ENCODE measurements at regions not wholly inside any gene's neighbourhood (a gene's known extent, or its start where the extent isn't known, plus 50 kb on each side); places are given as distances from the start of the nearest gene placed in this dataset.

GRCh38 chrX:87236830-87237440, 280.7 kb upstream of the KLHL4 start:
- H3K4me1 ChIP-seq (ENCODE audit: insufficient read depth) = no peaks in the 10 kb centered on the region
- no peaks in the 10 kb centered on the region for H3K27me3 ChIP-seq (replicated peaks; ENCODE audit: insufficient read depth)
- TF ChIP-seq EZH2 (IDR thresholded peaks at IDR 0.05; ENCODE audit: insufficient read depth, poor library complexity, severe bottlenecking) = no peak
- no peak for TF ChIP-seq EZH2phosphoT487 (IDR thresholded peaks at IDR 0.05; ENCODE audit: insufficient read depth, low read depth)
- H3K9me2 ChIP-seq (ENCODE audit: insufficient read depth) = no peaks in the 10 kb centered on the region
- no peak overlapping the region for H3K4me2 ChIP-seq (ENCODE audit: unreplicated experiment)
- H3K9me3 ChIP-seq (ENCODE audit: low read depth) = no peaks in the 10 kb centered on the region
- H3K36me3 ChIP-seq (ENCODE audit: low read depth) = no peaks in the 10 kb centered on the region
- H3K4me3 ChIP-seq = no peak overlapping the region
- no peak overlapping the region for H2AFZ ChIP-seq
- H3K9ac ChIP-seq = no peak overlapping the region
- in situ Hi-C loops (cut with MboI) = no loop called here
- 6 to 8% methylated on average over 2 of the region's 2 CpGs for WGBS, 2 experiments (ENCODE audit: low coverage in 1 of 2, low lambda C conversion rate in 2 of 2, missing lambda C conversion rate in 2 of 2)
- no peak overlapping the region for H3K27ac ChIP-seq
- H4K20me1 ChIP-seq (ENCODE audit: insufficient read depth) = no peaks in the 10 kb centered on the region
- no peak for DNase-seq
- H3K79me2 ChIP-seq (ENCODE audit: insufficient read depth) = no peaks in the 10 kb centered on the region
- no peaks in the 10 kb centered on the region for H3F3A ChIP-seq (ENCODE audit: insufficient read depth)

- DNase-seq = no peak
- Histone ChIP-seq H3K4me2 (ENCODE audit: unreplicated experiment) (no peak overlapping the region), H3K79me2 (ENCODE audit: insufficient read depth) (no peaks in the 10 kb centered on the region), H3K27me3 (replicated peaks; ENCODE audit: insufficient read depth) (no peaks in the 10 kb centered on the region), H3K9ac (no peak overlapping the region), H3K4me3 (no peak overlapping the region), H3K9me3 (ENCODE audit: low read depth) (no peaks in the 10 kb centered on the region), H3K9me2 (ENCODE audit: insufficient read depth) (no peaks in the 10 kb centered on the region), H3F3A (ENCODE audit: insufficient read depth) (no peaks in the 10 kb centered on the region), H4K20me1 (ENCODE audit: insufficient read depth) (no peaks in the 10 kb centered on the region), H3K36me3 (ENCODE audit: low read depth) (no peaks in the 10 kb centered on the region), H3K27ac (no peak overlapping the region), H2AFZ (no peak overlapping the region), H3K4me1 (ENCODE audit: insufficient read depth) (no peaks in the 10 kb centered on the region)
- TF ChIP-seq EZH2phosphoT487 (IDR thresholded peaks at IDR 0.05; ENCODE audit: insufficient read depth, low read depth) (no peak), EZH2 (IDR thresholded peaks at IDR 0.05; ENCODE audit: insufficient read depth, poor library complexity, severe bottlenecking) (no peak)
- WGBS, 2 experiments (ENCODE audit: low coverage in 1 of 2, low lambda C conversion rate in 2 of 2, missing lambda C conversion rate in 2 of 2) = 20 to 22% methylated on average over 3 to 5 of the region's 5 CpGs
- in situ Hi-C loops (cut with MboI) = no loop called here
Observed at GRCh38 chrX:87265518-87265917, 252.1 kb upstream of the KLHL4 start.

GRCh38 chrX:87272491-87272890, 245.1 kb upstream of the KLHL4 start:
- no peak overlapping the region for H3K4me3 ChIP-seq
- H3K4me1 ChIP-seq (ENCODE audit: insufficient read depth) = no peaks in the 10 kb centered on the region
- no peaks in the 10 kb centered on the region for H3K9me3 ChIP-seq (ENCODE audit: low read depth)
- H3K79me2 ChIP-seq (ENCODE audit: insufficient read depth) = no peaks in the 10 kb centered on the region
- no peaks in the 10 kb centered on the region for H3K36me3 ChIP-seq (ENCODE audit: low read depth)
- DNase-seq = no peak
- no peak overlapping the region for H2AFZ ChIP-seq
- H4K20me1 ChIP-seq (ENCODE audit: insufficient read depth) = no peaks in the 10 kb centered on the region
- no peaks in the 10 kb centered on the region for H3K27me3 ChIP-seq (replicated peaks; ENCODE audit: insufficient read depth)
- H3K27ac ChIP-seq = no peak overlapping the region
- TF ChIP-seq EZH2 (IDR thresholded peaks at IDR 0.05; ENCODE audit: insufficient read depth, poor library complexity, severe bottlenecking) (no peak), EZH2phosphoT487 (IDR thresholded peaks at IDR 0.05; ENCODE audit: insufficient read depth, low read depth) (no peak)
- in situ Hi-C loops (cut with MboI) = no loop called here
- no peak overlapping the region for H3K4me2 ChIP-seq (ENCODE audit: unreplicated experiment)
- H3K9me2 ChIP-seq (ENCODE audit: insufficient read depth) = no peaks in the 10 kb centered on the region
- H3F3A ChIP-seq (ENCODE audit: insufficient read depth) = no peaks in the 10 kb centered on the region
- no peak overlapping the region for H3K9ac ChIP-seq

GRCh38 chrX:87299563-87300160, 217.9 kb upstream of the KLHL4 start:
- no peak for TF ChIP-seq EZH2phosphoT487 (IDR thresholded peaks at IDR 0.05; ENCODE audit: insufficient read depth, low read depth)
- TF ChIP-seq EZH2 (IDR thresholded peaks at IDR 0.05; ENCODE audit: insufficient read depth, poor library complexity, severe bottlenecking) = no peak
- Histone ChIP-seq H3K36me3 (ENCODE audit: low read depth) (no peaks in the 10 kb centered on the region), H3K4me2 (ENCODE audit: unreplicated experiment) (no peak overlapping the region), H3K4me3 (no peak overlapping the region), H3K9ac (no peak overlapping the region), H3K9me2 (ENCODE audit: insufficient read depth) (no peaks in the 10 kb centered on the region), H3K27ac (no peak overlapping the region), H4K20me1 (ENCODE audit: insufficient read depth) (no peaks in the 10 kb centered on the region), H3K27me3 (replicated peaks; ENCODE audit: insufficient read depth) (no peaks in the 10 kb centered on the region), H2AFZ (no peak overlapping the region), H3K9me3 (ENCODE audit: low read depth) (no peaks in the 10 kb centered on the region), H3K4me1 (ENCODE audit: insufficient read depth) (no peaks in the 10 kb centered on the region), H3K79me2 (ENCODE audit: insufficient read depth) (no peaks in the 10 kb centered on the region), H3F3A (ENCODE audit: insufficient read depth) (no peaks in the 10 kb centered on the region)
- DNase-seq = peak; percentile 12
- in situ Hi-C loops (cut with MboI) = no loop called here
- 0 to 4% methylated on average over 4 of the region's 4 CpGs for WGBS, 2 experiments (ENCODE audit: low coverage in 1 of 2, low lambda C conversion rate in 2 of 2, missing lambda C conversion rate in 2 of 2)
